ENCODE measurements at regions not wholly inside any gene's neighbourhood (a gene's known extent, or its start where the extent isn't known, plus 50 kb on each side); places are given as distances from the start of the nearest gene placed in this dataset.
A peak's percentile ranks its signal among the peaks of the same experiment; 100 is the strongest.

DNA sequence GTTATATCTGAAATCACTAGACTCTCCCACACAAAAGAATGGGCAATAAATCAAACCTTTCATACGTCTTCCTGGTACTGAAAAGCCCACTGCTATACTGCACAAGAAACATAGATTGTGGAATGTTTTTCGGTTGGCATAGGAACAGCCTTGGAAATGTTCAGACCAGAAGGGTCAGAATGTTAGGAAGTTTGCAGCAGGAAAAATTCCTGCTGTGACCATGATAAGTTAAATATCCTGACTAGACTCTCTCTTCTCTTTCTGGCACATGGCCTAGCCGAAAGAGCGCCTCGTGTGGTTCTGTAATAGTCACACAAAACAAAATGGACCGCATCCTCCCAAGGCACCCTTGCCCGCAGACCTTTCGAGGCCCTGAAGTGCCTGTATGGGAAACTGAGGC, 427.2 kb downstream of the COG6 start:
- no peak for DNase-seq

DNA sequence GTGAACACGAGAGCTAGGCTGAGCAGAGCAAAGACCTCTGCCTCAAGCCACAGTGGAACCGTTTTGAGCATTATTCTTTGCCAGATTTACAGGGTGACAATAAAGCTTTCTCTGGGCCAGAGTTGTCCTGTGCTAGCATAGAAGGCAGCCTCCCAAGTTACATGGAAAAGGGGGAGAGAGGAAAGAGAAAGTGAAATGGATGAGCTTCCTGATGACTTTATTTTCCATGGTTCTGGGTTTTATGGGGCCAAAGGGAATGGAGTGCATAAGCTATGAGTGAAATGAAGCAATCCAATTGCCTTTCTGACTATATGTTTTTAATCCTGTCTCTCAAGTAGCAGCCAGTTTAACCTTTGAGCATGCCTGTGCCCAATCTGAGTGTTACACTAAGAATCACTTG, 428.4 kb downstream of the COG6 start:
- no peak for DNase-seq

DNA sequence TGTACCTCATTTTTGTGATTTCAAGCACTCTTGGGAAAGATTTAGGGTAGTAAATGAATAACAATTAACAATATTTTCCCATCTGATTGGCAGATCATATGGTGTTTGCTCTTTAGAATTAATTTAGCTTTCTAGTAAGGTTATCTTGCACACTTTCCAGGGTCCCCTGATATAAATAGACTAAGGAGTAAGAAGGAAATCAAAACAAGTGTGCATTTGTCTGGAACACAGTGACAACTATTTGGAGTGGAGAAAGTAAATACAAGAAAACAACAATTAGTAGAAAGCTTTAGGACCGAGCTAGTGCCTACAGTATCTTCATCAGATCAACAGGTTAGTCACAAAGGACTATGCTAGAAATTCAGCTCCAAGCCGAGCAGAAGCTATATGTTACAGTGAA, 429.5 kb downstream of the COG6 start:
- no peak for DNase-seq

DNA sequence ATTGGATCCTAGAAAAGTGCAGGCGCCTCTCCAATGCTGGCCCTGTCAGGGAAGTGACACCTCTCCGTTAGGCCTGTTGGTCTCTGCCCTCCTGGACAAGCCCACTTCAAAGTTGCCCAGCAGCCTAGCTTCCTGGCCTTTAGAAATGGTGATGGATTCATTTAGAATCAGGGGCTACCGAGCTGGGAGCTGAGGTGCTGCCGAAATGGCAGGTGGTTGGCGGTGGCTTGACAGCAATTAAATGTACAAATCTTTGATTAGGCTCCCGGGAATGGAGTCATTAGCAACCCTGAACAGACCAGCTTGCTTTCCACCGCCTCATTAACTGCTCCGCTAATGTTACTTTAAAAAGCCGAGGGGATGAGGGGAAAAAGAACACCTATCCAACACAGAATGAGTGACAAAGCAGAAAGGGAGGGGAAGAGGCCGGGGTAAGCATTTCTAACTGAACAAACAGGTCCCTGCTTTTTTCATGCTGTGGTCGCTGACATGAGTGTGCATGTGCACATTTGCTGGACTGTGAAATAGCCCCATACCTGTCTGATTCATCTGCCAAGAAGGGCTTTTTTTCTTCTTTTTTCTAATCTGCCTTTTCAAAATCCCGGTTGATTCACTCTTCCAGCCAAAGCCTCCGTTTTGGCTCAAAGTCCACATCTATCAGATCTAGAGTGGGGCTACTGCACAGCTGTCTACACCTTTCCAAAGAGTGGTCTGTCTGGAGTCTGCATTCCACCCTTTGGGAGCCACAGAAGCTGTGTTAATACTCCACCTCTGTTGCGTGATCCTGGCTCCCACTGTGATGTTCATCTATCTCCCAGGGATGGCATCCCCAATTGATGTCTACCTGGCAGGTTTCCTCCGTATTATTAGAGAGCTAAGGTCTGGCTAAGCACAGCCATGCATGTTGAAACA, 431.9 kb downstream of the COG6 start:
- peak; percentile 48 for DNase-seq

DNA sequence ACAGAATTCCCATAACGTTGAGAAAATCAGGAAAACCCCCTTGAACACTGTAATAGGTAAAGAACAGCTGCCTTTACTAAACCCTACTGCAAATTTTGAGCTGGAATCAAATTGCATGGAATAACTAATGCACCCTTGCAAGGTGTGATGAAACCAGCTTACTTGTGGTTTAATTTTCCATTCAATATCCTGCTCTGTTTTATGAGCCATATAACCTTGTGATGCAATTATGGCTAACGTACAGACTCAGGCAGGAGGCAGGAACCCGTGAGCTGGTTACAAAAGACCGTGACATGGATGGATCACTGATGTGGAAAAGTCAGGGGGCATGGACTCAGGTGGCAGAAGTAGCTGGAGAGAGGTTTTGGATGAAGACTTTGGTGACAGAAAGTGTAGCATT, 438.6 kb downstream of the COG6 start:
- no peak for DNase-seq

DNA sequence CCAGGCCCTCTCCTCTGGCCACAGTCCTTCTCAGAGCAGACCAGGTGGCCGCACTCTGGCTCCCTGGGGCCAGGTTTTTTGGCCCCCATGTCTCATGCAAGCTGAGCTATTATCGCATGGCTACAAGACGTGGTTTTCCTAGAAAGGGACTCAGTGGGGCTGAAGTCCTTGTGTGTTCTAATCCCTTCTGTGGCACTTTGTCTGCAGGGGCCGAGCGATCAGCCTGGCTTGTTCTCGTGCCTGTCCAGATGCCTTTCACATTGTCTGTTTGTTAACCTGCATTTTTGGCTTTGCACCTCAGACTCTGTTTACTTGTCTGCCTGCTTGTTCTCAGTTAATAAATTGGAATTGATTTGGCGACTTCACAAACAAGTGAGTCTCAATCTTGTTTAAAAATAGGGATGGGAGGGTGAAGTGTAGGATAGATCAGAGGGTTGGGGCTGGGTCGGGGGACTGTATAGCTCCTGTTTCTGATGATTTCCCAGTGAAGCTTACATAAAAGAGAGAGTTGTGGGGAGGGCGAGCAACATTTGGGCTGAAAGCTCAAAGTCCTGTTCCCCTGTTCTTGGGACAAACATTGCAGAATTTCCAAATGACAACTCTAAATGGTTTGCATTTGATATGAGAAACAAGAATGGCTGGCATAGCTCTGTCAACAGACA, 440.4 kb downstream of the COG6 start:
- no peak for DNase-seq

DNA sequence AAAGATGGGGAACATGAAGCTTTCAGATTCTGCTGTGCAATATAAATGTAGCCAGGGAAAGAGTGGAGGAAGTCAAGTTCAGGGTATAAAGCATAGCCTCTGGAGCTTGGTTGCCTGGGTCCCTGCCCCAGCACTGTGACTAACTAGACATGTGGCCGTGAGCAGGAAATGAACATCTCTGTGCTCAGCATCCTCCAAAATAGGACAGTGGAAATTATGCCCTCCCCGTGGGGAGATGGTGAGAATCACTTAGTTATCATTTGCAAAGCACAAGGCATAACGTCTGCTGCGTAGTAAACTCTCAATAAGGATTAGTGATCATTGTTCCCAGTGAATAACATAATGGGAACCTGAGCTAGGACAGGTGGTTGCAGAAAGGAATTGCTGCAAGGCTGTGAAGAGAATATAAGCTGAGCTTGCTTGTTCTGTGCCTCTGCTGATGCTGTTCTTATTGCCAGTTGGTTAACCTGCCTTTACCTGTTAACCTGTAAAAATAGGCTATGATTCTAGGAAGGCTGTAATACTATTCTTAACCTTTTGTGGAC, 441.0 kb downstream of the COG6 start:
- no peak for DNase-seq

DNA sequence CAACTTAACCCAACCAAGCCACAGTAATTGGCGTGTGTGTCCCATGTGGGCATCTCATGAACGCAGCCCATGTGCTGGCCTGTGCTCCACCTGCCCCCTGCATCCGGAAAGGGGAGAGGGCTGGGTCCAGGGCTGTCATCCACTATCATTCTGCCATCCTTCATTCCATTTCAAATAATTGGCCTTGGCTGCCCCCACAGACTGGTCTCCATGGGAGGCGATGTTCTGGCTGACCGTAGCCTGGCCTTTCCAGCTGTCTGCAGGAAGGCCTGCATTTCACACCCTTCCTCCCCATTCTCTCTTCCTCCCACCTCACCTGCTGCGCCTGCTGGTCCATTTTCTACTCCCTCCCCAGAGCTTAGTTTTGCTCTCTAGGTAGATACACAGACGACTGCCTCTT, 442.8 kb downstream of the COG6 start:
- DNase-seq = no peak

DNA sequence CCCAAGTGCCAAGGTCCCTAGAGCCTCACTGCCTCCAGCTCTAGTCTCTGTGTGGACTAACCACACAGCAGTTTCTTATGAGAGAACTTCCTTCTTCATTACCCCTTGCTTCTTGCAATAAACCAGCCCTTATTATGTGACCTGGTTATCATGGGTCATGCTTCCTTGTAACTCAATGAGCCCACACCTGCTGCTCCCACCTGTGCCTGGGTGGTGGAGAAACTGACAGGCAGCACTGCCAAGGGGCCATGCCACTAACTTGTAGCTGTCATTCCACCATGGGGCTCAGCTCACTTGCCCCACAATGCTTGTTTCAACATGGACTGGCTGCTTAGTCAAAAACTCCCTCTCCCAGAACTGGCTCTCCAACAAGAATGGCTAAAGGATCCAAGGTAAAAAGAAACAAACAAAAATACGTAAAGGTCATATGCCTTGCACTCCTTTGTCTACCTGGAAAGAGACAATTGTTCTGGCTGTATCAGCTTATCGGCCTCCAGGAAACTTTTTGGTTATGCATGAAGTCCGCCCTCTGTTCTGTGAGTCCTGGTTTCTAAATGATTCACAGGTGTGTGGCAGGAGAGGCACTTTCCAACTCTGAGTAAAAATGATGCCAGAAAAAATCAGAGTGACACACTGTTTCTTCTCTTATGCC, 446.4 kb downstream of the COG6 start:
- DNase-seq = no peak

DNA sequence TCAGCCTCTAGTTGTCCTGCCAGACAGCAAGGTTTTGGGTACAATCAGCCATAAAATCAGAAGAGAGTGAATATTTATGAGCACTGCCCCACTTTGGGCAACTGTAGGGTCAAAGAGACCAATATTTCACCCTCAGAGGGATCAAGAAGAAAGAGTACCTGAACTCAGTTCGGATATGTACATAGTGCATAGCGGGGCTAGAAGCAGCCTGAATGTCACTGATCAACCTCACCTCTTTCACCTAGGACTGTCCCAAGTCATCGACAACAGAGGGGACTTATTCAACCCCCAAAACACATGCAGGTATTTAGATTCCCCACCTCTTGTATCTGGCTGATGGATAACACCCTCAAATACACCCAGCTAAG, 446.9 kb downstream of the COG6 start:
- no peak for DNase-seq

DNA sequence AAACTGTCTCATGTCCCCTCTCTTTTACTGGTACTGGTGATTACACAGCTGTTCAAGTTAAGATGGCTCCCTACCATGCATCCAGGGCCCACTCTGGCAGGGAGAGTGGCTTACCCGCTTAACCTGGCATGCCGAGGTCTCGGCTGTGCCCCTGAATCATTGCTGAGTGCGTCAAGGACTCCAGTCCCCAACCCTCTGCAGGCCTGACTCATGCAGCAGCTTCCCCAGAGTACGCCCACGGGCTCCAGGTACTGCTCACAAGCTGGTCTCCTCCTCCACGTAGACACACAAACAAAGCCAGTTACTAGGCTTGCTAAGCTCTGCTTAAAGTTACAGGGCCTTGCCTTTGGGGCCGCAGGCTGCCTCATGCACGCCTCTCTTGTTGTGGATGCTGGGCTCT, 447.4 kb downstream of the COG6 start:
- no peak for DNase-seq

DNA sequence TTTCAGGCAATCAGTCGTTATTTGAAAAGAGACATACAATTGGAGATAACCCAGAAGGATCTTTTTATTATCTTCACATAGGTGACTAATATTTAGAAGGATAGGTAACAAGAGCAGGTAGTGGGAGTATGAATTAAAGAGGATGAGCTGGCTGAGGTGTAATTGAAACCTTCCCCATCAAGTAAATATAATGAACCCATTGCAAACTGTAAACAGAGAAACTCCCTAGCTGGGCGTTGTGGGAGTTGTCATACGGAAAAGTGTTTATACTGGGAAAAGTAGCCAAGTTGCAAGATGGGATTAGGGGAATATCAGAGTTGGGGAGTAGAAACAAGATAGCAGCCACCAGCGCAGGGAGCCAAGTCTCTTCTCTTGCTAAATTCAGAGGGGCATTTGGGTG, 448.4 kb downstream of the COG6 start:
- DNase-seq = no peak

DNA sequence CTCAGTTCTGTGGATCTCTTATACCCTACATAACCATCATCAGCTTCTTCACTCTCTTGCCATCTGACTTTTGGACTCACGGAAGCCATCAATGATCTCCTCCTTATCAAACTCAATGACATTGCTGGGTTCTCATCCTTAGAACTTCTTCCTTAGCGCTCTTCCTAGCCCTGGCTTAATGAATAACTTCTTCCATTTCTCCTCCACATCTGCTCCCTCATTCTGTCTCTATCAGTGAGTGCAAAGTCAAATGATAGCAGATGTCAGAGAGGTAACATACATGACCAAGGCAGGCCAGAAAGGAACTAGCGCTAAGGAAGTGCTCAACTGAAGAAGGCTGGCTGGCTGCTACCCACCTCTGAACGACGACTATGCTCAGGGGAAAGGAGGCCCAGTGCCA, 449.8 kb downstream of the COG6 start:
- no peak for DNase-seq

DNA sequence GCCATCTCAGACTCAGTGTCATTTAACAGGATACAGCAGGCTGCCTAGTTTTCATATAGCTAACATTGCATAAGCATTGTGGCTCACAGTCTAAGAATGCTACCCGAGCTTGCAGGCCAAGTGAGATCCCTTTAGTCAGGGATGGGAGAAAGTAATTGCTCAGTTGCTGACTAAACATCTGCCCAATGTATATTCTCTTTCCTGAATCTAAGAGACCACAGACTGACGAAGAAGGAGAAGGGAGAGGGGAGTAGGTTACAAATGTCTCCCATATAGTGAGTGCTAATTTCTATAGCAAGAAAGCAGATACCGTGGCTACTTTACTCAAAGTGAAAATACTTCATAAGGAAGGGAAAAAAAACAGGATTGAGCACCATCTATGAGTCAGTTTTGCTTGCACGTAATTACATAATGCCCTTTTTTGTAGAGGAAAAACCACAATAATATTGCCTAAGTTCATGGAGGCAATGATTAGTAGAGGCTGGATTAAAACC, 453.9 kb downstream of the COG6 start:
- DNase-seq = no peak

DNA sequence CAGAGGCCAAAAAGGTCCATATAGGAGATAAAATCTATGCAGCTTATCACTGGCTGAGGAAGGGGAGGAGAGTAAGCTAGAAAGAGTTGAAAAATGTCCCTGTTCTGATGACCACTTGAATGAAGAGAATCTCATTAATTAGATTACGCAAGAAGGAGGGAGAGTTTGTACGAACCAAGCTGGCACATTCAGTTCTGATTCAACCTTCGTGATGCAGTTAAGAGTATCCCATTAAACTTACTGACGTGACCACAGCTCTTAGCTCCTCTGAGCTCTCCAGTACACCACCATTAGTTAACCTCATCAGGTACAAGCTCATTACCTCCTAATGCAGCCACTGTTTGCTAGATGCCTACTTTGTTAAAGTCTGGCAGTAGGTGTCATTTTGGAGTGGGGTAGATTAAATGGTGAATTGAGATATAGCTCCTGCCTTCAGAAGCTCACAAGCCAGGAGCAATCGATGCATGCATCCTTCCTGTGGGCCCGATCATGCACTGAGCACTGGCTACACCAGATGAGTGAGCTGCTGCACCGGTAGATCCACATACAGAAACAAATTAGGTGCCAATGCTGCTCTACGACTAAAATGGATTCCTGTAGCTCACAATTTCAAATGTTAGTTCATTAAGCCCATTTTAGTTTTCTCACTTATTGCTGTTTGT, 458.3 kb downstream of the COG6 start:
- no peak for DNase-seq

DNA sequence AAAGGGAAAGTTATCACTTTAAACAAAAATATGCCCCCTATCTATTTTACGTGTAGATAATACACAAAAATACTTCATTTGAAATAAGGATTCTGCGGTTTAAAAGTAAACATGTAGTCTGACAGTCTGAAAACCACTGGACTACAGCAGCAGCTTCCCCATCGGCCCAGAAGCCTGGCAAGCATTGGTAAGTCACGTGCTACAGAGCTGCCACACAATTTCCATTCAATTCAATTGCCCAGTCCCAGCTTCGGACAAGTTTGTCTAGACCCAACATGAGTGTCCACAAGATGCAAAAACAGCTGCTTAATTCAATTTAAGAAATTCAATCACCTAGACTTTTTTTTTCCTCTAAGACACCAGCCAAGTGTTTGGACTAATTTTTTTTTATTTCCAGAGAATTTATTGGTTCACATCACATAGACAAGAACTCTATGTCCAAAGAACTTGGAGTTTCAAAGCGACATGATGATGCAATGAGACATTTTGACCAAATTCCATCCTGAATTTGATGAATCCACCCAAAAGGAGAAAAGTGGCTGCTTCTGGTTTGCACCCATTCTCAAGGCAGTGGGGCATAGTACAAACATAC, 458.9 kb downstream of the COG6 start:
- DNase-seq = no peak

DNA sequence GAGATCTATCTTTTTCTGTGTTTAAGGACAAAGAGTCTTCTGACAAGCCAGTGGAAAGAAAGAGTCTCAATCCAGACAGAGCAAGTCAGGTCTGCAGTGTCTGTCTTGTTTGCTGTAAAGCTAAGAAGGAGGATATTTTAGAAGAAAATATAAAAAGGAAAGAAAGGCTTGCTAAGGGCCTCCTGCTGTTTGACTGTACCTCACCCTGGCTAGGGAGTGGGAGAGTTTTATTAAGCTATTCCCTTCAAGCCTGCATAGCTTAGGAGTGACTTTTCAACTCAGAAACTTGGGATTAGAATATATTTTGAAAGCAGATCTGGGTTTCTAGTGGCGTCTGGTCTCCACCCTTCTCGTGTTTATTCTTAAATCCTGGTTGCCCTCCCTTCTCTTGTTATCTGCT, 460.0 kb downstream of the COG6 start:
- no peak for DNase-seq

DNA sequence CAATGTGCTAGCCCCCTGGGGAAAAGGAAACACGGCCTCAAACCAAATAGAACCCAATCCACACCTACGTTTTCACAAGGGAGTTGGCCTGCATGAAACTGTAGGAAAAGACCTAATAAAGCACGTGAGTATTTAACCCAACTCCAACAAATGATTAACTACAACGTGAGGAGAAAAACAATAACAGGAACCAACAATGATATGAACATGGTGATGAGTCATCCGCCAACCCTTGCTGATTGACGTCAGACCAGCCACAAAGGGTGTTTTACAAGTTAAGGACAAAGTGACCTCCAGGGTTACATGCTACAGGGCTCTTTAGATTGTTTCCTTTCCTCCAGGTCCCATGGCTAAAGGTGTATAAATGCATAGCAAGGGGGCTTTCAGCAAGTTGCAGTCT, 460.5 kb downstream of the COG6 start:
- no peak for DNase-seq

DNA sequence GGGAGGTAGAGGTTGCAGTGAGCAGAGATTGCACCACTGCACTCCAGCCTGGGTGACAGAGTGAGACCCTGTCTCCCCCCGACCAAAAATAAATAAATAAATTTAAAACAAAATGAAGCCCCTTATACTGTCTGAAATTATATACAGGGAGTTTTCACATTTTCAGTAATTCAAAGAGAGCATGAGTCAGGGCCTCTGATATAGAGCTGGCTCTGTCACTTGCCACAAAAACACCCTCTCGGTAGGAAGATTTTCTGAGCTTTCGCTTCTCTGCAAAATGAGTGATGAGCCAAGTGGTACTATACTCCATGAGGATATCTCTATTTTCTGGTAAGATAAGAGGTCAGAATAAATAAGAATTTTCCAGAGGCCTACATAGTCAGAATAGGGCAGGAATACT, 462.9 kb downstream of the COG6 start:
- no peak for DNase-seq

DNA sequence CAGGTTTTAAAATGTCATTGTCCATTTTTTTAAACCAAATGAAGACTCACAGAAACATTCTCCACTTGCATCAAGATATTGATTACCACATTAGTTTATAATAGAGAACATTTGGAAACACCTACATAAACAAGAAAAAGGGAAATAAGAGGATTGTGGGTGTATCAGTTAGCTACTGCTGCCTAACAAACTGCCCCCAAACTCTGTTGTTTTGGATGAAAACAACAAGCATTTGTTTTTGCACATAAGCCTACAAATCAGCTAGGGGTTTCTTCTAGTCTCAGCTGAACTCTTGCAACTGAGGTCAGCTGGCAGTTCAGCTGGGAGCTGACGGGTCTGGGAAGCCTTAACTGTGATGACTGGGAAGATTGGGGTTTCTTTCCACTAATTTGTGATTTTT, 464.4 kb downstream of the COG6 start:
- DNase-seq = no peak

DNA sequence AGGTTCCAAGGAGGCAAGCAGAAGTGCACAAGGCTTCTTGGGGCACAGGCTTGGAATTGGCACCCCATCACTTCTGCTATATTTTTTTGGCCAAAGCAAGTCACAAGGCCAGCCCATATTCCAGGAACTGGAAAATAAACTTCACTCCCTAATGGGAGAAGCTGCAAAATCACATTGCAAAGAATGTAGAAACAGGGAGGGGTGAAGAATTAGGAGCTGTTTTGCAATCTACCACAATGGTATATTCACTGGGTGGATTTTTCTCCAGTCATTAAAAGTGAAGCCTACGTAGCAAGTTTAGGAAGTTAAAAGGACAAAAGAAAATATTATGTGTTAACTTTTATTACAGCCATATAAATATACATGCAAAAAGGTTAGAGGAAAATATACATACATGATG, 464.8 kb downstream of the COG6 start:
- no peak for DNase-seq

DNA sequence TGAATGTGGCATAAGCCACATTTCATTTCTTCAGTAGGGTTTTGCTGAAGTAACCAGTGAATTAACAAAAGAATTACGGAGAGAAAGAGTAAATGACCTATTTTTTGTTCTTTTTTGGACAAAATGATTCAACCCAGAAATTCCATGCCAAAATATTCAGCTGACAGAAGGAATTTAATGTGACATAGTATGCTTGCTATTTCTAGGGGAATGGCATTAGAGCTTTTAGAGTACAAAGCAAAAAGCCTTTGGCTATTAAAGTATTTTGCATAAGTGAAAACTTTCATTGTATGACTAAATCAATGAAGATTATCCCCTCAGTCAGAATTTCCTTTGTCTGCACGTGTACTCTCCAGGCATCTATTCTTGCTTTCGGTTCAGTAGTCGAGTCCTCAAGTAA, 465.3 kb downstream of the COG6 start:
- no peak for DNase-seq

DNA sequence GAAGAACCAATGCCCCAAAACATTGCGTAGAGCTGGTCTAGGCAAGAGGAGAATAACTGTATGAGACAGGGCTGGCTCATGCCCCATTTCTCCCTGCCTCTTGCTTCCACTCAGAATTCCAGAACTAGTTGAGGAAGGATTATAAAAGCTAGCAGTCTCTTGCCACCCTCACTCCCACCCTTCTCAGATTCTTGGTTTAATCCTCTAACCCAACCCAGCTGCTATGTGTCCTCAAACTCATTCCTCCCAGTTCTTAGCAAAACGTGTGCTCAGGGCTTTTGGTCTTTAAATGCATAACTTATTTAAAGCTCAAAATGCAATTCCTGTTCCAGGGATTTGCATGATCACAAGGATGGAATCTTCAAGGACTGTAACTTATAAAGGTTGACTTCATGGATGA, 466.3 kb downstream of the COG6 start:
- DNase-seq = no peak

Data from NCI-H1105 (cell line).